ENCODE measurements at regions not wholly inside any gene's neighbourhood (a gene's known extent, or its start where the extent isn't known, plus 50 kb on each side); places are given as distances from the start of the nearest gene placed in this dataset.
"Not testable (repeated sequence)": the region's sequence is repeated elsewhere in the genome, so short reads cannot be mapped to it uniquely, and the experiment has no call there.

DNA sequence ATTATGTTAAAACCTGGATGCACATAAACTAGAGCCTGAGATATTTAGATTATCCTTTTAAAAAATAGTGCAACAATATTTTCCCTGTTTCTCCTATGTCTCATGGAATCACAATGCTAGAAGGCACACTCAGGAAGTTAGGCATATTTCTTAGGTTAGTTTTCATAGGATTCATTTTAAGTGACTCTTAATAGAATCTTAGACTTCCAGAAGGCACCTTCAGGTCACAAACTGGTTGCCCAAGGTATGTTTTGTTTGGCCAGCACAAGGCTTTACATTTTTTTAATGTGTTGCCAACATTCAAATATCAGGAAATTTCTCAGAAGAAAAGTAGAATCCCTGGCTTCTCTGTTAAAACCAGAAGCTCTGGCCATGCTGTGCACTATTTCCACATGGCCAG, 129.3 kb downstream of the LNPK start:
- no peak for DNase-seq

GRCh38 chr2:175872005-175872348, 130.1 kb downstream of the LNPK start:
- no peak for DNase-seq

DNA sequence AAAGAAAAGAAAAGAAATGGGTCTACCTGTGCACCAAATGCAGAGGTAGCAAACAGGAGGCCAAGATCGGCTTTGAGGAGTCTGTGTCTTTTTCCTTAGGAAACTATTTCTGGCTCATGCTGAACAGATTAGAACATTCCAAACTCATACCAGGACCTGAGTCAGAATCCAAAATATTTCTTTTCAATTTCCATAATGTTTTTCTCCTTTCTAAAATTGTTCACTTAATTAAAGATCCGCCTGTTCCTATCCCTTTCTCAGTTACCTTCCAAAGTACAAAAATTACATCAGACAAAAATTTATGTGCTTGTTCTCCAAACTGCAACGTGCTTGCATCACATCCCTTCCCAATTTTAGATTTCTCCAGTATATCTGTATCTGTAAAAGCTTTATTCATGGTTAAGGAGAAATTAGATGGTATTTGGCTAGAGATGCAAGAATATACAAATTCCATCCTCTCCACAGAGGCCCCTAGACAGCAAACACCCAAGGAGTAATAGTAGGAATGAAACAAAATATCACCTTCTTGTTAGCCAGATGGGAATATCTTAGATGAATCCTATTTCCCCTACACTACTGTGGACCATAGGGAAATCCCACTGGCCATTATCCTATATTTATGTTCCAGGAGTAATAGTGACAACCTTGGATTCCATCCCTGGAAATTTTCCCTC, 130.6 kb downstream of the LNPK start:
- no peak for DNase-seq

DNA sequence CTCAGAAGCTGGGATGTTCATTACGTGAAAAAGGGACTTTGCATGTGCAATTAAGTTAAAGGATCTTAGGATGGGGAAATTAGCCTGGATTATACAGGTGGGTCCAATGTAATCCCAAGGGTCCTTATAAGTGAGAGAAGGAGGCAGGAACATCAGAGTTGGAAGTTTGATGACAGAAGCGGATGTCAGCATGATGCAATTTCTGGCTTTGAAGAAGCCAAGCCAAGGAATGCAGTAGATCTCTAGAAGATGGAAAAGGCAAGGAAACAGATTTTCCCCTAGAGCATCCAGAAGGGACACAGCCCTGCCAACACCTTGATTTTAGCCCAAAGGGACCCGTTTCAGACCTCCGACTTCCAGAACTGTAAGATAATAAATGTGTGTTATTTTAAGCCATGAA, 136.4 kb downstream of the LNPK start:
- no peak for DNase-seq

DNA sequence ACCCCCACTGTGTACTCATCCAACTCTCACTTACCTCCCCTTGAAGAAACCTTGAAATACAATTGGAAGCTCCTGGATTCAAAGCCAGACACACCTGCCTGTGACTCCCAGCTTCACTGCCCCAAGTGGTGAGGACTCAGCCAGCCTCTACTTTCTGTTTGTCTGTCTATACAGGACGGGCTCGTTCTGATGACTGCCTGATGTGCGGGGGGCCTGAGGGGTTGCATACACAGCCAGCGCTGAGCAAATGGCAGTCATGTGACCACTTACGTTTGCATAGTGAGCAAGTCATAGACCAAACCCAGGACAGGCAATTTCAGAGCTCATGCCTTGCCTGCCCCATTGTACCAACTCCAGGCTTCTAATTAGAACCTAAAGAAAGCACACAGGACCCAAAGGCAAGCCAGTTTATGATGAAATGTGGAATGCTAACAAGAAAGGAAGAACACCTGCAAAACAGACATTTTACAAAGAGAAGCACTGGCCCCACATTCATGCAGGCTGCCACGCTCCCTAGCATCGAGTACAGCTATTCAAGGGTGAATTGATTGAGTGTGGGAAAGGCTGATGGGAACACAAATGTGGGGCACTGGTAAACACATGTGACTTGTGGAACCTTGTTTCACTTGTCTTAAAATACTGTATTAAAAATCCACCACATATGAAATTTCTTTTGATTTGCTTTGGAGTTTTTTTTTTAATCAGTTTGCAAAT, 137.8 kb downstream of the LNPK start:
- DNase-seq, result no peak

GRCh38 chr2:175861958-175862357, 140.1 kb downstream of the LNPK start:
- DNase-seq, result no peak

DNA sequence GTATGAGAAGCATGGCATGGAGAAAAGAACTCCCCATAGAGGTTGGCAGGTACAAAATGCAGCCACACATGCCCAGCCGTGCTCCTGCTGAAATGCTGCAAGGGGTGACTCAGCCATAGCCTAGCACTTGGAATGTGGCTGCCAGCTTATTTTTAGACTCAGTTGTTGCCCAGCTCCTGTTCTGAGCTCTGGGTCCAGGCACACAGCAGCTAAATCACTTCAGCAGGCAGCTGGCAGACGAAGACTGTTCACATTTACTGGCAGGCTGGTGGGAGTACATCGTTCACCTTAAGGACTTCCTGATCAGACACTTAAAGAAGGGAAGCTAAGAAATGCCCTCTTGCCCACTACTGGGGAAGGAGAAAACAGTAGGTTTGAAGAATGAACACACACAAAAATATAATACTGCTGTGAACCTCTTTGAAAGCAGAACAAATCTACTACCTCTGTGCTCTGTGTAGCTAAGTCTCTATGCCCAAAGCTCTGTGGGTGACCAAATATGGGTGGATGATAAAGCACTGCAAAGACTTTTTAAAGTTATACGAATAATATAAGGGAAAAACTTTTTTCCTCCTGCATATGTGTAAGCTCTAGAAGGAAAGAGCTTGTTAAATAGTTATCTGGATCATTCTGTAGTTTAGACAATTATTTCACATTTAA, 146.1 kb downstream of the LNPK start:
- no peak for DNase-seq

- DNase-seq, result no peak
Observed at GRCh38 chr2:175855236-175855635, 146.8 kb downstream of the LNPK start.

DNA sequence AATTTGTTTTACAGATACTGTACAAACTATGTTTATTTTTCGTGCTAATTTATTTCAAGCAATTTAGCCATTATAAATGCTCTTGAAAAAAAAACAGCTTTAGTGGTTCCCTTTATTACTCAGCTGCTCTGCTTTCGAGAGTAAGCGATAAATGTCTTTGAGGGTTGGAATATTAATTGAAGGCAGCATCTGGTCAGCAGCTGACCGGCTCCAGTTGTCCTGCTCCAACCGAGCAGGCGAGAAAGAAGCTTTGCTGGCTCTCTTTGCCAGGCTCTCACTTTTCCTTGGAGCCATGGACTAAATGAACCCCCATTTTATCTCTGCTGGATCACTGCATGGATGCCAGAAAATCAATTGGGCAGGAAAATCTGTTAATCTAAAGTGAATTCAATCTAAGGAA, 147.4 kb downstream of the LNPK start:
- no peak for DNase-seq

DNA sequence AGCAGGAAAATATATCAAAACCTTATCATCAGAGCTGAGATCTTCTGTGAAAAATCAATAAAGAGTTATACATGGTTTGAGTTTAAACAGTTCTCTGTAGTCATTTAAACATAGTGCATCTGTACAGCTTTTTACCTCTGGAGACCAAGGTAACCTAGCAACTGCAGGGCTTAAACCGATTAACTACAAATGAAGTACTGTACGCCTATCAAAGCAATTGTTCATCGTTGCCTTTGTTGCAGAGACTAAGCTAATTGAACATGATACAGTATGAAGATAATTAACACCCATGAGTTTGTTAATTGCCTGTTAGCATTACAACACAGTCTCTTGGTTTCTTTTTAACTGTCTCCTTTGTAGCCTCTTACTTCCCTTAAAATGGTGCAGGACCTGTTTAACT, 147.9 kb downstream of the LNPK start:
- DNase-seq, result no peak

- DNase-seq, result no peak
Observed at GRCh38 chr2:175853616-175853890, 148.5 kb downstream of the LNPK start.

- no peak for DNase-seq
Observed at GRCh38 chr2:175852879-175853615, 149.0 kb downstream of the LNPK start.

GRCh38 chr2:175847128-175847527, 154.9 kb downstream of the LNPK start:
- DNase-seq, result no peak

DNA sequence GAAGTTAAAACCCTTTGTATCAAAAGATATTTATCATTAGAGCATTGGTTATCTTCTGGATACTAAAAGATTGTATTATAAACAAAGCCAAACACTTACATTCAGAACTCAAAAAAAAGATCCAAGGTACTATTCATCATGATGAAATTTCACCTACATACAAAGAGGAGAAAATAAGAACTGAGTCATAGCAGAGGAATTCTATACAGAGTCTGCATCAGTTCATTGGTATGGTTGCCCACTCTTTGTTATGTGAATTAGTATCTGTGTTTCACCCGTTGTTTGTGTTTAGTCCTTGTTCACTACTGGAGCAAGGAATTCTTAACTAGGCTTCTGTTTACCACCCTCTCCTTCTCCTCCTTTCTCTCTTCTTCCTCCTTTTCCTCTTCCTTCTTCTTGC, 157.9 kb downstream of the LNPK start:
- DNase-seq, result no peak

GRCh38 chr2:175843625-175844024, 158.4 kb downstream of the LNPK start:
- no peak for DNase-seq

DNA sequence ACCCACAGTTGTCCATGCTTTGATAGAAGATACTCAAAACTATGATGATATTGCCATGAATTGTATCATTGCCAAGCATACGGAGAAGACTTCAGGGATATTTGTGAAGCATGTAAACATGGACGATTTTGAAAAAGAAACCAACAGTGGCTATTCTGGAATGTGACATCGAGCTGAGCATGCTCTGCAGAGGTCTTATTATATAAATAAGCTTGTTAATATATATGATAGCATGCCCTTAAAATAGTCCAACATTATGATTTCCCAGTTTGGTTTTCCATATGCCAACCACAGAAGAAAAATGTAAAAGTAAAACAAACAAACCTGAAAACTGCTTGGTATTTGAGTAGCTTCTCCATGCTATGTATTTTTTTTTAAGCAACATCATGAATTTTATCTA, 159.1 kb downstream of the LNPK start:
- no peak for DNase-seq

DNA sequence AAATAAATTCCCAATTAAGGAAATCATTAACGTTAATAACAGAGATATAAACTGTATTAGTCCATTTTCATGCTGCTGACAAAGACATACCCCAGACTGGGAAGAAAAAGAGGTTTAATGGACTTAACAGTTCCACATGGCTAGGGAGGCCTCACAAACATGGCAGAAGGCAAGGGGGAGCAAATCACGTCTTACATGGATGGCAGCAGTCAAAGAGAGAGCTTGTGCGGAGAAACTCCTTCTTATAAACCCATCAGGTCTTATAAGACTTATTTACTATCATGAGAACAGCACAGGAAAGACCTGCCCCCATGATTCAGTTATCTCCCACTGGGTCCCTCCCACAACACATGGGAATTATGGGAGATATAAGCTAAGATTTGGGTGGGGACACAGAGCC, 161.3 kb downstream of the LNPK start:
- not testable (repeated sequence) for DNase-seq

DNA sequence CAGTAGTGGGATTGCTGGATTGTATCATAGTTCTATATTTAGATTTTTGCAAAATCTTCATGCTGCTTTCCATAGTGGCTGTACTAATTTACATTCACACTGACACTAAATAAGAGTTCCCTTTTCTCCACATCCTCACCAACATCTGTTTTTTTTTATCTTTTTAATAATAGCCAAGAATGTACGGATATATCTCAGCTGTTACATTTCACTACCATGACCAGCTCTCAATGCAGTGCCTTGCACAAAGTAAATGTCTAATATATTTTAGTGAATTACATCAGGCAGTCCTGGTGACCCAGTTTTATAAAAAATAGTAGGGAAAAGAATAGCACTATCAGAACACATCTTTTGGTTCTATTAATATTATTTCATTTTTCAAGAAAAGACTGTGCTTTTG, 161.8 kb downstream of the LNPK start:
- no peak for DNase-seq

GRCh38 chr2:175838979-175839378, 163.1 kb downstream of the LNPK start:
- no peak for DNase-seq

GRCh38 chr2:175837046-175837445, 165.0 kb downstream of the LNPK start:
- DNase-seq, result no peak

DNA sequence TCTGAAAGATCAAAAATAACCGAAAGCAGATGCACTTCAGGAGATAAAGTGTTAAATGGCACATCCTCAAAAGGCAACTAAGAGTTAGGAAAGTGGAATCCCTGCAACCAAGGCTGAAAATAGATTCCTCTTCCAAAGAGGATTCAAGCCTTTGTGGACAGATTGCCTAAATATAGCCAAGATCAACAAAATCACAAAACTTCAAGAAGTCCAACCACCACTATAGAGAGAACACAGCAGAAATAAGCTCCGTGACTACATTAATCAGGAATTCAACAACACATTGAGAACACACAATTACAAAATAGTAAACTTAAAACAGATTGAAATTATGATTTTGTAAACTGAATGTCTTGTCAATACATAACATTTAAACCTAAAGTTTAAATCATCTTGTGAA, 165.7 kb downstream of the LNPK start:
- no peak for DNase-seq

GRCh38 chr2:175834477-175834876, 167.6 kb downstream of the LNPK start:
- DNase-seq, result no peak

- no peak for DNase-seq
Observed at GRCh38 chr2:175832866-175833265, 169.2 kb downstream of the LNPK start.

DNA sequence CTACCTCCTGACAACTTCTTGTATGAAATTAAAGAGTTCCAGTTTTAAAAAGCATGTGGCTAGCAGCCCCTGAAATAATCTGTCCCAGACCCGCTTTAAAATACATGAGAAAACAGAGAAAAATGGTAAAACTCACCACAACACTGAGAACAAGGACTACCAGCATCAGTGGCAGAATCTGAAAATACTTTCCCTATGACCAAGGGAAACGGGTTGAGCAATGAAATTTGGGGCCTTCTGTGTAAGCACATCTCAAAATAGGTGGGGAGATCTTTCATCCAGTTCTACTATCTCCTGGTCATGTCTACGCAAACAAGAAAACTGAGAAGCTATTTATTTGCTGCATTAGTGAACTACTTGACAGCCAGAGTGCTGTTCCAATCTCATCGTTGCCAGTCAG, 172.3 kb downstream of the LNPK start:
- no peak for DNase-seq

All from central memory CD4-positive, alpha-beta T cell (primary cell).